ENCODE measurements at regions not wholly inside any gene's neighbourhood (a gene's known extent, or its start where the extent isn't known, plus 50 kb on each side); places are given as distances from the start of the nearest gene placed in this dataset.

DNA sequence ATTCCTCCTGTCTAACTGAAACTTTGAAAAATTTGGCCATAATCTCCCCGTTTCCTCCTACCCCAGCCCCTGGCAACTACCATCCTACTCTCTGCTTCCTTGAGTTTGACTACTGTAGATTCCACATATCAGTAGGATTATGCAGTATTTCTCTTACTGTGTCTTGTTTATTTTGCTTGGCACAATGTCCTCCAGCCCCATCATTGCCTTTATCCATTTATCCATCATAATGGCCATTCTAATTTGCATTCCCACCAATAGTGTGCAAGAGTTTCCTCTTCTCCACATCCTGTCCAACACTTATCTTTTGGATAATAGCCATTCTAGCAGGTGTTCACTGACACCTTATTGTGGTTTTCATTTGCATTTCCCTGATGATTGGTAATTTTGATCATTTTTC lies 202.3 kb downstream of the THBS2 start (continued):
- TF ChIP-seq ELF1 (IDR thresholded peaks at IDR 0.05), result no peak
- no peak for TF ChIP-seq FOSL2 (IDR thresholded peaks at IDR 0.05; ENCODE audit: borderline replicate concordance, low read depth)
- TF ChIP-seq, protein P1, sequence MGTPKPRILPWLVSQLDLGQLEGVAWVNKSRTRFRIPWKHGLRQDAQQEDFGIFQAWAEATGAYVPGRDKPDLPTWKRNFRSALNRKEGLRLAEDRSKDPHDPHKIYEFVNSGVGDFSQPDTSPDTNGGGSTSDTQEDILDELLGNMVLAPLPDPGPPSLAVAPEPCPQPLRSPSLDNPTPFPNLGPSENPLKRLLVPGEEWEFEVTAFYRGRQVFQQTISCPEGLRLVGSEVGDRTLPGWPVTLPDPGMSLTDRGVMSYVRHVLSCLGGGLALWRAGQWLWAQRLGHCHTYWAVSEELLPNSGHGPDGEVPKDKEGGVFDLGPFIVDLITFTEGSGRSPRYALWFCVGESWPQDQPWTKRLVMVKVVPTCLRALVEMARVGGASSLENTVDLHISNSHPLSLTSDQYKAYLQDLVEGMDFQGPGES (IDR thresholded peaks at IDR 0.05; ENCODE audit: low read depth, low read length), result no peak
- TF ChIP-seq TAF1 (IDR thresholded peaks at IDR 0.05; ENCODE audit: borderline replicate concordance, low read depth, low read length), result no peak
- TF ChIP-seq TCF12 (IDR thresholded peaks at IDR 0.05), result no peak
- TF ChIP-seq GATA2 (CRISPR knock-in tag; IDR thresholded peaks at IDR 0.05), result no peak
- TF ChIP-seq NRF1 (IDR thresholded peaks at IDR 0.05; ENCODE audit: low read depth, low read length), result no peak
- no peak for TF ChIP-seq TEAD4 (IDR thresholded peaks at IDR 0.05; ENCODE audit: borderline replicate concordance, insufficient read depth)

DNA sequence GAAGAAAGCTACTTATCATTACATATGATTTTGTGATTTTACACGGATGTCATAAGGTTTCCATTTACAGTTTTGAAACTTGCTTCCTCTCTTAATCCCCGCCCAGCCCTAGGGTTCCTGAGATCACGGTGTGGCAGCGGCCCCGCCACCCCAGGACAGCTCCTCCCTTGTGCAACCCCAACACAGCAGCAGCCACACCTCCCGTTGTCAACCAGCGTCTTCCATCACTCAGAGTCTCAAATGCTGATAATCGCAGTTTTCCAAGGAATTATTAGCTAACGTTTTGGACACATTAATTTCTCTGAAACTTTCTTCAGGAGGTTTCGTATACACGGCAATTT lies 204.8 kb downstream of the THBS2 start:
- 70% methylated on average over 11 of the region's 11 CpGs for WGBS (ENCODE audit: low lambda C conversion rate)
- H3K27ac ChIP-seq (ENCODE audit: low read depth in 2 of 2, low read length in 1 of 2), result no peak overlapping the region
- H3K4me1 ChIP-seq (ENCODE audit: control insufficient read depth in 1 of 2, insufficient read depth in 2 of 2, low read depth in 1 of 2, low read length in 1 of 2), result no peaks in the 10 kb centered on the region
- no peaks in the 10 kb centered on the region for H3K79me2 ChIP-seq (ENCODE audit: insufficient read depth)
- TF ChIP-seq EZH2phosphoT487 (IDR thresholded peaks at IDR 0.05; ENCODE audit: borderline replicate concordance, low read depth), result no peak
- TF ChIP-seq NFIC (IDR thresholded peaks at IDR 0.05; ENCODE audit: borderline replicate concordance), result no peak
- TF ChIP-seq, protein P2, sequence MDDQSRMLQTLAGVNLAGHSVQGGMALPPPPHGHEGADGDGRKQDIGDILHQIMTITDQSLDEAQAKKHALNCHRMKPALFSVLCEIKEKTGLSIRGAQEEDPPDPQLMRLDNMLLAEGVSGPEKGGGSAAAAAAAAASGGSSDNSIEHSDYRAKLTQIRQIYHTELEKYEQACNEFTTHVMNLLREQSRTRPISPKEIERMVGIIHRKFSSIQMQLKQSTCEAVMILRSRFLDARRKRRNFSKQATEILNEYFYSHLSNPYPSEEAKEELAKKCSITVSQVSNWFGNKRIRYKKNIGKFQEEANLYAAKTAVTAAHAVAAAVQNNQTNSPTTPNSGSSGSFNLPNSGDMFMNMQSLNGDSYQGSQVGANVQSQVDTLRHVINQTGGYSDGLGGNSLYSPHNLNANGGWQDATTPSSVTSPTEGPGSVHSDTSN (IDR thresholded peaks at IDR 0.05), result no peak
- TF ChIP-seq FOXM1 (IDR thresholded peaks at IDR 0.05; ENCODE audit: low read depth), result no peak
- no peak overlapping the region for H2AFZ ChIP-seq (ENCODE audit: low read depth)
- H4K20me1 ChIP-seq (ENCODE audit: insufficient read depth), result no peaks in the 10 kb centered on the region
- H3K4me2 ChIP-seq, result no peak overlapping the region
- H3K9me3 ChIP-seq, result no peaks in the 10 kb centered on the region
- no peaks in the 10 kb centered on the region for H3K9me2 ChIP-seq
- no peaks in the 10 kb centered on the region for H3K27me3 ChIP-seq (ENCODE audit: insufficient read depth)
- H3K36me3 ChIP-seq (replicated peaks in 1 of 2; ENCODE audit: control insufficient read depth in 1 of 2, insufficient read depth in 2 of 2, low read length in 1 of 2), result no peaks in the 10 kb centered on the region
- ChIA-PET POLR2A (interaction anchor here (0.6 kb wide), 1 partner anchor 165 kb away, joined by 4 read pairs; no protein-coding TSS in a partner anchor), CTCF (no interaction called here)
- DNase-seq, result no peak
- peaks cover 8% of the 10 kb centered on the region for H3F3A ChIP-seq (replicated peaks; ENCODE audit: insufficient read depth)
- H3K4me3 ChIP-seq (ENCODE audit: low read depth in 2 of 2, low read length in 1 of 2), result no peak overlapping the region
- no peak overlapping the region for H3K9ac ChIP-seq

DNA sequence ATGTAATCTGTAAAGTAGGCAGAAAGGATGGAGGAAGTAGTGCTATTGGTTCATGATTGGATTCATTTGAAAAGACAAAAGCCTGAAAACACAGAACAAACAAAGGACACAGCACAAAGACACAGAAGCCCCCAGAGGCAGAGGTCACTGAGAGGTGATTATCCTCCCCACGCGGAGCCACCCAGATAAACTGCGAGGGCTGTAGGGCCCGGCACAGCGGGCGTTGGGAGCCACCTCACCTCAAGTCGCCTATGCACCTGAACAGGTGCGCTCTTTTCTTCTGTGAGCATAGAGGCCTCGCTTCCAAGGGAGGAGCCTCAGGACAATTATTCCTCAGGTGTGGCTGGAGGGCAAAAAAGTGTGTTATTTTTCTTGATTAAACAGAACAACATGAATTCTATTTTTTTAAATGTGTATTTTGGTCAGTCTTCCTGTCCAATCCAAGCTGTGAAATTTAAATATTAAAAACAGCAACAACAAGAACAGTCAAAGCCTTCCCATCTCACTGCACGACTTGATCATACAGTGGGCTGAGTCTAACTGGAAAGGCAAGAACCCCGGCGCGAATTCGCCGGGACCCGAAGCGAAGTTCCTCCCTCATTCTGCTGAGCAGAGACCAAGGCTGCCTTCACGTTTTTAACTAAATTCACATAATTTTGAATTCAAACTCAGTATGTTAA lies 205.3 kb downstream of the THBS2 start:
- H3F3A ChIP-seq (replicated peaks; ENCODE audit: insufficient read depth), result peaks cover 8% of the 10 kb centered on the region
- no peaks in the 10 kb centered on the region for H3K4me1 ChIP-seq (ENCODE audit: control insufficient read depth in 1 of 2, insufficient read depth in 2 of 2, low read depth in 1 of 2, low read length in 1 of 2)
- no peak overlapping the region for H3K4me3 ChIP-seq (ENCODE audit: low read depth in 2 of 2, low read length in 1 of 2)
- WGBS (ENCODE audit: low lambda C conversion rate), result 88% methylated on average over 16 of the region's 18 CpGs
- POLR2A ChIA-PET, result no interaction called here
- no peaks in the 10 kb centered on the region for H3K9me3 ChIP-seq
- no peak overlapping the region for H3K27ac ChIP-seq (ENCODE audit: low read depth in 2 of 2, low read length in 1 of 2)
- TF ChIP-seq FOXM1 (IDR thresholded peaks at IDR 0.05; ENCODE audit: low read depth) (no peak), SMC3 (IDR thresholded peaks at IDR 0.05; ENCODE audit: low read depth, low read length) (no peak), MEF2A (IDR thresholded peaks at IDR 0.05; ENCODE audit: borderline replicate concordance, low read depth) (no peak), RAD21 (IDR thresholded peaks at IDR 0.05; ENCODE audit: low read length) (no peak), GABPA (IDR thresholded peaks at IDR 0.05; ENCODE audit: low read depth) (no peak)
- TF ChIP-seq, protein P2 (IDR thresholded peaks at IDR 0.05), result no peak
- TF ChIP-seq, protein P3, sequence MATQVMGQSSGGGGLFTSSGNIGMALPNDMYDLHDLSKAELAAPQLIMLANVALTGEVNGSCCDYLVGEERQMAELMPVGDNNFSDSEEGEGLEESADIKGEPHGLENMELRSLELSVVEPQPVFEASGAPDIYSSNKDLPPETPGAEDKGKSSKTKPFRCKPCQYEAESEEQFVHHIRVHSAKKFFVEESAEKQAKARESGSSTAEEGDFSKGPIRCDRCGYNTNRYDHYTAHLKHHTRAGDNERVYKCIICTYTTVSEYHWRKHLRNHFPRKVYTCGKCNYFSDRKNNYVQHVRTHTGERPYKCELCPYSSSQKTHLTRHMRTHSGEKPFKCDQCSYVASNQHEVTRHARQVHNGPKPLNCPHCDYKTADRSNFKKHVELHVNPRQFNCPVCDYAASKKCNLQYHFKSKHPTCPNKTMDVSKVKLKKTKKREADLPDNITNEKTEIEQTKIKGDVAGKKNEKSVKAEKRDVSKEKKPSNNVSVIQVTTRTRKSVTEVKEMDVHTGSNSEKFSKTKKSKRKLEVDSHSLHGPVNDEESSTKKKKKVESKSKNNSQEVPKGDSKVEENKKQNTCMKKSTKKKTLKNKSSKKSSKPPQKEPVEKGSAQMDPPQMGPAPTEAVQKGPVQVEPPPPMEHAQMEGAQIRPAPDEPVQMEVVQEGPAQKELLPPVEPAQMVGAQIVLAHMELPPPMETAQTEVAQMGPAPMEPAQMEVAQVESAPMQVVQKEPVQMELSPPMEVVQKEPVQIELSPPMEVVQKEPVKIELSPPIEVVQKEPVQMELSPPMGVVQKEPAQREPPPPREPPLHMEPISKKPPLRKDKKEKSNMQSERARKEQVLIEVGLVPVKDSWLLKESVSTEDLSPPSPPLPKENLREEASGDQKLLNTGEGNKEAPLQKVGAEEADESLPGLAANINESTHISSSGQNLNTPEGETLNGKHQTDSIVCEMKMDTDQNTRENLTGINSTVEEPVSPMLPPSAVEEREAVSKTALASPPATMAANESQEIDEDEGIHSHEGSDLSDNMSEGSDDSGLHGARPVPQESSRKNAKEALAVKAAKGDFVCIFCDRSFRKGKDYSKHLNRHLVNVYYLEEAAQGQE (IDR thresholded peaks at IDR 0.05; ENCODE audit: low read depth, low read length), result no peak
- TF ChIP-seq, protein P4, sequence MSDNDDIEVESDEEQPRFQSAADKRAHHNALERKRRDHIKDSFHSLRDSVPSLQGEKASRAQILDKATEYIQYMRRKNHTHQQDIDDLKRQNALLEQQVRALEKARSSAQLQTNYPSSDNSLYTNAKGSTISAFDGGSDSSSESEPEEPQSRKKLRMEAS (IDR thresholded peaks at IDR 0.05; ENCODE audit: low read depth), result no peak
- H2AFZ ChIP-seq (ENCODE audit: low read depth), result no peak overlapping the region
- no peaks in the 10 kb centered on the region for H4K20me1 ChIP-seq (ENCODE audit: insufficient read depth)
- H3K9me2 ChIP-seq, result no peaks in the 10 kb centered on the region
- no peaks in the 10 kb centered on the region for H3K27me3 ChIP-seq (ENCODE audit: insufficient read depth)
- CTCF ChIA-PET, result no interaction called here
- H3K79me2 ChIP-seq (ENCODE audit: insufficient read depth), result no peaks in the 10 kb centered on the region
- DNase-seq, result no peak
- H3K4me2 ChIP-seq, result no peak overlapping the region
- no peak overlapping the region for H3K9ac ChIP-seq
- no peaks in the 10 kb centered on the region for H3K36me3 ChIP-seq (replicated peaks in 1 of 2; ENCODE audit: control insufficient read depth in 1 of 2, insufficient read depth in 2 of 2, low read length in 1 of 2)
